Upper lobe of left lung (tissue), 4 donors: ENCODE measurements at regions not wholly inside any gene's neighbourhood (a gene's known extent, or its start where the extent isn't known, plus 50 kb on each side); places are given as distances from the start of the nearest gene placed in this dataset.

Experiments used
- POLR2A ChIP-seq, 4 donors: fragments of 450-650 bp; IDR thresholded peaks; one replicate each; pipeline ENCODE4 v1.5.1; 2016 to 2017; ENCODE audit warnings: antibody characterized with exemption in 4 of 4, mild to moderate bottlenecking in 2 of 4
- POLR2AphosphoS5 ChIP-seq, 2 donors: sonication (generic); formaldehyde crosslinking; IDR thresholded peaks; one replicate each; pipeline ENCODE4 v1.5.1; 2017; ENCODE audit warnings: antibody characterized with exemption in 2 of 2
- TF ChIP-seq, protein P1 (sequence below), 6 experiments: fragments of 450-650 bp in 4 of 6; fragments of 200-600 bp in 2 of 6; sonication (generic) in 2 of 6; IDR thresholded peaks; one replicate each; pipeline ENCODE4 v1.5.1; 2016 to 2019; ENCODE audit warnings: antibody characterized with exemption in 6 of 6

DNA sequence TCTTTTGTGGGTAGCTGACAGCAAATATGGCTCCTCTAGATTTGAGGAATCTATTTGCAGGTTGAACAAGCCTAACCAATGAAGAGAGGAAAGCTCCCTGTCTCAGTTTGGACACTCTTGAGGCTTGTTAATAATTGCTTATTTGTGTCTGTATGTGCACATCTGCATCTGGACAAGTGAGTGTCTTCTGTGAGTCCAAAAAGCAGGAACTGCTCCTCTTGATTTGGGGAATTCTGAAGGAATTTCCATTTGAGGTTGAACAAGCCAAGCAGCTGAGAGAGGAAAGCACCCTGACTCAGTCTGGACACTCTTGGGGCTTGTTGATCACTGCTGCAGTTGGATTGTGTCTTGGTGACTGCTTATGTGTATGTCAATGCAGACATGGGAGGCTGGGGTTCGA, 211.6 kb downstream of the DTWD2 start:
- TF ChIP-seq, protein P1, sequence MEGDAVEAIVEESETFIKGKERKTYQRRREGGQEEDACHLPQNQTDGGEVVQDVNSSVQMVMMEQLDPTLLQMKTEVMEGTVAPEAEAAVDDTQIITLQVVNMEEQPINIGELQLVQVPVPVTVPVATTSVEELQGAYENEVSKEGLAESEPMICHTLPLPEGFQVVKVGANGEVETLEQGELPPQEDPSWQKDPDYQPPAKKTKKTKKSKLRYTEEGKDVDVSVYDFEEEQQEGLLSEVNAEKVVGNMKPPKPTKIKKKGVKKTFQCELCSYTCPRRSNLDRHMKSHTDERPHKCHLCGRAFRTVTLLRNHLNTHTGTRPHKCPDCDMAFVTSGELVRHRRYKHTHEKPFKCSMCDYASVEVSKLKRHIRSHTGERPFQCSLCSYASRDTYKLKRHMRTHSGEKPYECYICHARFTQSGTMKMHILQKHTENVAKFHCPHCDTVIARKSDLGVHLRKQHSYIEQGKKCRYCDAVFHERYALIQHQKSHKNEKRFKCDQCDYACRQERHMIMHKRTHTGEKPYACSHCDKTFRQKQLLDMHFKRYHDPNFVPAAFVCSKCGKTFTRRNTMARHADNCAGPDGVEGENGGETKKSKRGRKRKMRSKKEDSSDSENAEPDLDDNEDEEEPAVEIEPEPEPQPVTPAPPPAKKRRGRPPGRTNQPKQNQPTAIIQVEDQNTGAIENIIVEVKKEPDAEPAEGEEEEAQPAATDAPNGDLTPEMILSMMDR (IDR thresholded peaks at IDR 0.05) = no peak
- TF ChIP-seq POLR2A (IDR thresholded peaks at IDR 0.05) (no peak), POLR2AphosphoS5 (IDR thresholded peaks at IDR 0.05) (no peak)
